Neural progenitor cell (in vitro differentiated cells): ENCODE measurements at regions not wholly inside any gene's neighbourhood (a gene's known extent, or its start where the extent isn't known, plus 50 kb on each side); places are given as distances from the start of the nearest gene placed in this dataset.

ENCODE experiments used
- EZH2 ChIP-seq: fragments of 200-600 bp; sonication (generic); IDR thresholded peaks from 2 replicates; pipeline ENCODE4 v1.6.1; 2017; ENCODE audit warnings: antibody characterized with exemption, mild to moderate bottlenecking, moderate library complexity
- EZH2phosphoT487 ChIP-seq: fragments of 200-600 bp; sonication (generic); IDR thresholded peaks from 2 replicates; pipeline ENCODE4 v1.6.1; 2017; ENCODE audit warnings: antibody characterized with exemption
- TF ChIP-seq, protein P1 (sequence below): fragments of 200-600 bp; sonication (generic); IDR thresholded peaks from 2 replicates; pipeline ENCODE4 v1.5.1; 2017; ENCODE audit warnings: antibody characterized with exemption, mild to moderate bottlenecking

DNA sequence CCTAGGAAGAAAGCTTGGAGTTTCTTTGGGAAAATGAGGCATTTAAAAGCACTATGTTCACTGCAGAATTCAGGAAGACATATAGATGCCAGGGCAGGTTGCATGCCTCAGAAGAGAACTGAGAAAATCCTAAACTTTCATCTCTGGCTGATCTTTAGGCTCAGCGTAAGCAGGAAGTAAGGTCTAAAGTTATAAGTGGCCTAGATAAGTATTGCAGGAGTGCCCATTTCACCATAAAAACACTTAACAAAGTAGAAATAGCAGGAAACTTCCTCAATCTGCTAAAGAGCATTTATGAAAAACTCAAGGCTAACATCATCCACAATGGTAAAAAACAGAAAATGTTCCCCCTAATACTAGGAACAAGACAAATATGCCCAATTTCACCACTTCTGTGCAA, 320.3 kb downstream of the BMP2 start:
- TF ChIP-seq, protein P1, sequence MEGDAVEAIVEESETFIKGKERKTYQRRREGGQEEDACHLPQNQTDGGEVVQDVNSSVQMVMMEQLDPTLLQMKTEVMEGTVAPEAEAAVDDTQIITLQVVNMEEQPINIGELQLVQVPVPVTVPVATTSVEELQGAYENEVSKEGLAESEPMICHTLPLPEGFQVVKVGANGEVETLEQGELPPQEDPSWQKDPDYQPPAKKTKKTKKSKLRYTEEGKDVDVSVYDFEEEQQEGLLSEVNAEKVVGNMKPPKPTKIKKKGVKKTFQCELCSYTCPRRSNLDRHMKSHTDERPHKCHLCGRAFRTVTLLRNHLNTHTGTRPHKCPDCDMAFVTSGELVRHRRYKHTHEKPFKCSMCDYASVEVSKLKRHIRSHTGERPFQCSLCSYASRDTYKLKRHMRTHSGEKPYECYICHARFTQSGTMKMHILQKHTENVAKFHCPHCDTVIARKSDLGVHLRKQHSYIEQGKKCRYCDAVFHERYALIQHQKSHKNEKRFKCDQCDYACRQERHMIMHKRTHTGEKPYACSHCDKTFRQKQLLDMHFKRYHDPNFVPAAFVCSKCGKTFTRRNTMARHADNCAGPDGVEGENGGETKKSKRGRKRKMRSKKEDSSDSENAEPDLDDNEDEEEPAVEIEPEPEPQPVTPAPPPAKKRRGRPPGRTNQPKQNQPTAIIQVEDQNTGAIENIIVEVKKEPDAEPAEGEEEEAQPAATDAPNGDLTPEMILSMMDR = no peak
- TF ChIP-seq EZH2 = no peak
- TF ChIP-seq EZH2phosphoT487 = no peak
